Esophagus squamous epithelium (tissue), 4 donors: ENCODE measurements at regions not wholly inside any gene's neighbourhood (a gene's known extent, or its start where the extent isn't known, plus 50 kb on each side); places are given as distances from the start of the nearest gene placed in this dataset.

Source experiments
- CTCF ChIP-seq, 6 experiments: fragments of 450-650 bp in 4 of 6; fragments of 200-600 bp in 2 of 6; sonication (generic) in 2 of 6; IDR thresholded peaks; one replicate each; pipeline ENCODE4 v1.5.1; 2016 to 2019; ENCODE audit warnings: antibody characterized with exemption in 6 of 6, mild to moderate bottlenecking in 4 of 6, moderate library complexity in 4 of 6
- POLR2A ChIP-seq, 4 donors: fragments of 450-650 bp; IDR thresholded peaks; one replicate each; pipeline ENCODE4 v1.6.1; 2017; ENCODE audit warnings: antibody characterized with exemption in 4 of 4, mild to moderate bottlenecking in 4 of 4, moderate library complexity in 3 of 4

DNA sequence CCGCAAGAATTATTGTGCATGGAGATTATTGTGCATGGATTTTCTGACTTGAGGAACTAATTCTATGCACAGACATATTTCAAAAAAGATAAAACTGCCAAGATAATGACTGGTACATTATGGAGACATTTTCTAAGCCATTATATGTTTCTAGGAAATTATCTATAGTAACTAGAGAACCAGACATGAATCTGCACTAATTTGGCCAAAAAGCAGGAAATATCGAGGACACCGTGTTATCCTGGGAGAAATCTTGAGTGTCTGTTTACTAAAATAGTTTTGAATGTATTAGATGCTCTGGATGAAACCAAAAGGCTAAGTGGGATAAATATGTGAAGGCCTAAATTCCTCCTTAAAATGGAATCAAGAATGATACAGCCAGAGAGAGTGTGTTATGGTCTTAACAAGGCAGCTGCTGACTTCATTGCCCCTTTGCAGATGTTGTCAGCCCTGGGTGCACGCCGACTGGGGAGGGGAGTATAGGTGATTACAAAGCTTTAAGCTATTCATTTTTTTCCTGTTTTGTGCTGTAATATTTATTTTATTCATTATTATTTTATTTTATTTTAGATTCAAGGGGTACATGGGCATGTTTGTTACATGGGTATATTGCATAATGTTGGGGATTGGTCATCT is 226.7 kb downstream of the UTP18 start:
- no peak for TF ChIP-seq CTCF (IDR thresholded peaks at IDR 0.05)
- no peak for TF ChIP-seq POLR2A (IDR thresholded peaks at IDR 0.05)
